H7 (cell line): ENCODE measurements at regions not wholly inside any gene's neighbourhood (a gene's known extent, or its start where the extent isn't known, plus 50 kb on each side); places are given as distances from the start of the nearest gene placed in this dataset.
"Not testable (repeated sequence)": the region's sequence is repeated elsewhere in the genome, so short reads cannot be mapped to it uniquely, and the experiment has no call there.

ENCODE experiments used
- DNase-seq: peaks from one replicate; pipeline ENCODE4 v3.0.0; 2012
- H3K27me3 ChIP-seq: 2 replicates; pipeline ENCODE4 v1.6.0; 2011; ENCODE audit warnings: mild to moderate bottlenecking, low read length; ENCODE audit not compliant: control insufficient read depth, insufficient read depth
- H3K36me3 ChIP-seq: replicated peaks from 2 replicates; pipeline ENCODE4 v1.5.1; 2011; ENCODE audit warnings: low read length; ENCODE audit not compliant: control insufficient read depth, insufficient read depth
- H3K4me3 ChIP-seq: 2 replicates; pipeline ENCODE4 v1.5.1; 2011; ENCODE audit warnings: low read depth, mild to moderate bottlenecking, control low read depth, low read length, moderate library complexity; ENCODE audit not compliant: insufficient read depth

DNA sequence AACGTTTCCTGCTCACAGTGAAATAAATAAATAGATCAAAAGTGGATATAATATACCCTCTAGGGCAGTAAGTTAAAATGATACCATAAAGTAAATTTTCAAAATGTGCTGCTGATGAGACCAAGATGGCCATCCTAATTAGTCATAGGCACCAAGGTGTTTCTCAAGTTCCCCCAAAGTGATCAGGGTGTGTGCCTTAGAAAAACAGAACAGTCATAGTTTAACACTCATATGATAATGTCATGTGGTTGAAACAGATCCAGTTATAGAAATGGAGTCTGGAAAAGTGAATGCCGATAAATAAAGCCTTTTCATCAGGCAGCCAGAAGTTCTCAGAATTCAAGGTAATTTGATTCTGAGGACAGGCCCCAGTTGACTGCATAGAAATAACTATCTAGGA lies 161.5 kb upstream of the CDKN2B start:
- H3K4me3 ChIP-seq: no peak overlapping the region
- no peaks in the 10 kb centered on the region for H3K27me3 ChIP-seq
- DNase-seq: no peak
- H3K36me3 ChIP-seq: no peaks in the 10 kb centered on the region

DNA sequence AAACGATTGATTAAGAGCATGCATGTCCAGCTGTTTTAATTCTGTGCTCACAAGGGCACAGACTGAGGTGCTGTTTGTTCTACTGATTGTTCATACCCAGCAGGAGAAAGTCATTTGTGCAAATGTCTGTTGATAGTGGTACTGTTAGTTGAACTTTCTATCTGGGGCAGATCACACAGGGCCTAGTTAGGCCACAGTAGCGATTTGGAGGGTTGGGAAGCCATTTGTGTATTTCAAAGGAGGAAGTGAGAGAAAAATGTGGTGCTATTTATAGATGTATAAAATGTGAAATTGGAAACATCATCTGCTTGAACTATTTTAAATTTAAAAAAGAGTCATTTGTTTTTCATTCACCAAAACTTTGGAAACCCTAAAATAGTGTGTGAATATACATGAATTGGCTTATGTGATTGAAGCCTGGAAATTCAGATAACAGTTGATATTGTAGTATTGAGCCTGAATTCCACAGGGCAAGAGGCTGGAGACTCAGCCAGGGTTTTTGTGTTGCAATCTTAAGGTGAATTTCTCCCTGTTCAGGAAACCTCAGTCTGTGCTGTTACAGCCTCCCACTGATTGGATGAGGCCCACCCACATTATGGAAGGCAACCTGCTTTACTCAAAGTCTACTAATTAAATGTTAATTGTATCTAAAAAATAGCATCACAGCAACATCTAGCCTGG lies 162.0 kb upstream of the CDKN2B start:
- H3K4me3 ChIP-seq: no peak overlapping the region
- H3K36me3 ChIP-seq: no peaks in the 10 kb centered on the region
- DNase-seq: no peak
- H3K27me3 ChIP-seq: no peaks in the 10 kb centered on the region

DNA sequence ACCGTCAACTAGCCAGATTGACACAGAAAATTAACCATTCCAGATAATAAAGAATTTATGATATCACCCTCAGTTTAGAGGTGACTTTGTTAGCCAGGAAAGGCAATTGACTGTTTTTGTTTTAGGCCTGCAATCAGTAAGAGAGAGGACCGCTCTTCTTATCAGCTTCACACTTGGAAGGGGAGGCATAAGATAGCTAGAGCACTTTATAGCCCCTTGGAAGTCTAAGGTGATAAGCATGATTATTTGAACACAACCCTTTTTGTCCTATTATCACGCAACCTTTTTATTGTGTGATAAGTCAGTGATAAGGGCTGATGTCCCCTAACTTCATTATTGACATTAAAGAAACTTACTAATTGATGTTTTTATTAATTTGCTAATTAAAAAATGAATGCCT lies 162.6 kb upstream of the CDKN2B start:
- no peak for DNase-seq

DNA sequence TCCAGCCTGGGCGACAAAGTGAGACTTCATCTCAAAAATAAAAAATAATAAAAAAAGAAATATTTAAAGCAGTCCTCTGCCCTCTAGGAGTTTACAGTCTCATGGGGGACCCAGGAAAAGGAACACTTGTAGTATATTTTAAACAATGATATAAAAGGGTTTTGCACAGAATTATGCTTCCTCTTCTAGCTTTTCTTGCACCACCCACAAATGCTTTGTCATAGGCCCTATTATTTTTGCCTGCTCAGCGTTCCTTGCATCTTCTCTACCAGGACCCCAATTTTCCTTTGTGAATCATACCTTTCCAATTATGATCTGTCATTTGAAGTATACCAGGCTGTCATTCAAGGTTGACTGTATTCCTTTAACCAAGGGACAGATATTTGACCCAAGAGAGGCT lies 164.8 kb upstream of the CDKN2B start:
- no peak for DNase-seq

More for the DNA sequence above, 162.6 kb upstream of the CDKN2B start:
- Histone ChIP-seq H3K27me3 (no peaks in the 10 kb centered on the region), H3K36me3 (no peaks in the 10 kb centered on the region), H3K4me3 (no peak overlapping the region)

DNA sequence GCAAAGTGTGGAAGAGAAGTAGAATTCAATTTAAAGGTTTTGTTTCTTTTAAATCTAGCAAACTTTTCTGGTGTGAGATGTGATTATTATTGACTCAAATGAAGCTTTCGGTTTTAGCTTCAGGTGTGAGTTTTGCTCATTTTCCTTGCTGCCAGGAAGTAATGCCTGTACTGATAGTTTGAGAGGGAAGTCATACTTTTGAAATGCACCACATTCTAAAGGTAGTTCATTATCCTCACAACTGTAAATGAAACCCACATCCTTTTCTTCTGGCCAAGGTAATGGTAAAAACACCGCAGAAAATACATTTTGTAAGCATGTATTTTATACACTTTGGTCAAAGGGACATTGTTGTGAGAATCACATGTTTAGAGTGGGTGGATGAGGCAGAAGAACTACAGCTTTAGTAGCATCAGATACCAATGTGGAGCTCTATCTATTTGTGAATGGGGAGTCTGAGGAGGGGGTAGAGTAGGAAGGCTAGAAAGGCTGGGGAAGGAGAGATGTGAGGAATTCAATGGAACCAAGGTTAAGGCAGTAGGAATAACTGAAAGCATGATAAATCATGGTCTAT lies 167.0 kb upstream of the CDKN2B start:
- H3K27me3 ChIP-seq: no peaks in the 10 kb centered on the region
- H3K36me3 ChIP-seq: no peaks in the 10 kb centered on the region
- no peak for DNase-seq
- H3K4me3 ChIP-seq: no peak overlapping the region

More for the DNA sequence above, 164.8 kb upstream of the CDKN2B start:
- H3K27me3 ChIP-seq: no peaks in the 10 kb centered on the region
- H3K4me3 ChIP-seq: no peak overlapping the region
- H3K36me3 ChIP-seq: no peaks in the 10 kb centered on the region

DNA sequence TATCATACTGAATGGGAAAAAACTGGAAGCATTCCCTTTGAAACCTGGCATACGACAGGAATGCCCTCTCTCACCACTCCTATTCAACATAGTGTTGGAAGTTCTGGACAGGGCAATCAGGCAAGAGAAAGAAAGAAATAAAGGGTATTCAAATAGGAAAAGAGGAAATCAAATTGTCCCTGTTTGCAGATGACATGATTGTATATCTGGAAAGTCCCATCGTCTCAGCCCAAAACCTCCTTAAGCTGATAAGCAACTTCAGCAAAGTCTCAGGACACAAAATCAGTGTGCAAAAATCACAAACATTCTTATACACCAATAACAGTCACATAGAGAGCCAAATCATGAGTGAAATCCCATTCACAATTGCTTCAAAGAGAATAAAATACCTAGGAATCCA lies 171.9 kb upstream of the CDKN2B start:
- not testable (repeated sequence) for H3K27me3 ChIP-seq, H3K36me3 ChIP-seq, H3K4me3 ChIP-seq, DNase-seq

DNA sequence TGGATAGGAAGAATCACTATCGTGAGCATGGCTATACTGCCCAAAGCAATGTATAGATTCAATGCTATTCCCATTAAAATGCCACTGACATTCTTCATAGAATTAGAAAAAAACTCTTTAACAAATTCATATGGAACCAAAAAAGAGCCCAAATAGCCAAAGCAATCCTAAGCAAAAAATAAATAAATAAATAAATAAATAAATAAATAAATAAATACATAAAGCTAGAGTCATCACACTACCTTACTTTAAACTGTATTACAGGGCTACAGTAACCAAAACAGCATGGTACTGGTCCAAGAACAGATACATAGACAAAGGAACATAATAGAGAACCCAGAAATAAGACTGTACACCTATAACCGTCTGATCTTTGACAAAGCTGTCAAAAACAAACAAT lies 180.4 kb upstream of the CDKN2B start:
- Histone ChIP-seq H3K36me3 (no peaks in the 10 kb centered on the region), H3K27me3 (no peaks in the 10 kb centered on the region), H3K4me3 (no peak overlapping the region)
- no peak for DNase-seq

DNA sequence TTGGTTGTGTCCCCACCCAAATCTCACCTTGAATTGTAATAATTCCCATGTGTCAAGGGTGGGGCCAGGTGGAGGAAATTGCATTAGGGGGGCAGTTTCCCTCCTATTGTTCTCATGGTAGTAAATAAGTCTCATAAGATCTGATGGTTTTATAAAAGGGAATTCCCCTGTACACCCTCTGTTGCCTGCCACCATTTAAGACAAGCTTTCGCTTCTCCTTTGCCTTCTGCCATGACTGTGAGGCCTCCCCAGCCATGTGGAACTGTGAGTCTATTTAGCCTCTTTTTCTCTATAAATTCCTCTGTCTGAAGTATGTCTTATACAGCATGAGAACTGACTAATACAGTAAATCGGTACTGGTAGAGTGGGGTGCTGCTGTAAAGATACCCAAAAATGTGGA lies 187.9 kb upstream of the CDKN2B start:
- H3K27me3 ChIP-seq, H3K36me3 ChIP-seq, H3K4me3 ChIP-seq, DNase-seq: not testable (repeated sequence)

DNA sequence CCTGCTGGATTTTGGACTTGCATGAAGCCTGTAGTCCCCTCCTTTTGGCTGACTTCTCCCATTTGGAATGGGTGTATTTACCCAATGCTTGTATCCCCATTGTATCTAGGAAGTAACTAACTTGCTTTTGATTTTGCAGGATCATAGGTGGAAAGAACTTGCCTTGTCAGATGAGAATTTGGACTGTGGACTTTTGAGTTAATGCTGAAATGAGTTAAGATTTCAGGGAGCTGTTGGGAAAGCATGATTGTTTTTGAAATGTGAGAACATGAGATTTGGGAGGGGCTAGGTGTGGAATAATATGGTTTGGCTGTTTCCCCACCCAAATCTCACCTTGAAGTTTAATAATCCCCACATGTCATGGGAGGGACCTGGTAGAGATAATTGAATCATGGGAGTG lies 189.6 kb upstream of the CDKN2B start:
- H3K36me3 ChIP-seq: no peaks in the 10 kb centered on the region
- H3K27me3 ChIP-seq: no peaks in the 10 kb centered on the region
- DNase-seq: no peak
- H3K4me3 ChIP-seq: no peak overlapping the region

DNA sequence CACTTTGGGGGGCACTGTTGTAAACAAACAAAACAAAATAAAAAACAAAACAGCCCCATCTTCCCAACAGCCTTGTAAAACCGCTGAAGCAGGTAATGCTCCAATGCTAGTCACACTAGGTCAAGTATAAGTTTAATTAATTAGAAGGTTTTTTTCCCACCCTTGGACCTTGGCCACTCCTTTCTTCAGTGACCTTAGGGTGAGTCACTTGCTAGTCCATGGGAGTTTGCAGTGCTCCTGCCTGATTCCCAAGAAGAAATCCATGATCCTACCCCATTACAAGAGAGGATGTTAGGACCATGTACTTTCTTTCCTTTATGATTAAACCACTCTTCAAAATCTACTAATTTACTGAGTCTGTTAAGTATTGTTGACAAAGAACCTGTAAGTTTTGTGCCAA lies 192.2 kb upstream of the CDKN2B start:
- no peak for DNase-seq
- Histone ChIP-seq H3K4me3 (no peak overlapping the region), H3K36me3 (no peaks in the 10 kb centered on the region), H3K27me3 (no peaks in the 10 kb centered on the region)

DNA sequence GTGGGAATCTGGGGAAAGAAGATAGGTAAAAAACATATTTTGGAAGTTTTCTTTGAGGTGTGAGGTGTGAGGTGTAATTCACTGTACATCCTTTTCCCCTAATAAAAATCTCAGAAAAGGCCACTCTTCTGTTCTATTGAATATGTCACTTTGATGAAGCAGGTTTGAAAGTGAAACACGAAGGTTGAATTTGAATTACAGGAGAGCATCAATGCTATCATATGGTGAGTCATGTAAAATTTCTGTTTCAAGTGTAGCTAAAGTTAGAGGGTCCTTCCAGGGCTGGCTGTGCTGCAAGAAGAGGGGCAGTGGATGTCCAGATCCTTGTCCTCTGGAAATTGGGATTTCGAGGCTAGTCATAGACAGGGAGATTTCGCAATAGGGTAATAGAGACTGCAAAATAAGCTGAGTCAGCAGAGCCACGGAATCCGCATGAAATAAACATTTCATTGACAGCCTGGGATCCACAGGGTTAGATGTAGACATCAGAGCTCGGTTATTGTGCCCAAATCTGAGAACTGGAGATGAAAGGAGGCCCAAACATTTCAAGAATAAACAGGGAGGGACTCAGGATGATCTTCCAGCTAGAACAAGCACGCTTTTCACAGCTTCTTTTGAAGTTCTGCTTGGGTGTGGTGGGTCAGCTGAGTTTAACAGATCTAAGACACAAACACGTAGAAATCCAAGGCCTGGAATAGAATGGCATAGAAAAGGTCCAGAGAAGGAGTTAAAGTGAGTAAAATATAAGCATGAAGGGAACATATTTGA lies 194.4 kb upstream of the CDKN2B start:
- Histone ChIP-seq H3K4me3 (no peak overlapping the region), H3K27me3 (no peaks in the 10 kb centered on the region), H3K36me3 (no peaks in the 10 kb centered on the region)
- DNase-seq: no peak

DNA sequence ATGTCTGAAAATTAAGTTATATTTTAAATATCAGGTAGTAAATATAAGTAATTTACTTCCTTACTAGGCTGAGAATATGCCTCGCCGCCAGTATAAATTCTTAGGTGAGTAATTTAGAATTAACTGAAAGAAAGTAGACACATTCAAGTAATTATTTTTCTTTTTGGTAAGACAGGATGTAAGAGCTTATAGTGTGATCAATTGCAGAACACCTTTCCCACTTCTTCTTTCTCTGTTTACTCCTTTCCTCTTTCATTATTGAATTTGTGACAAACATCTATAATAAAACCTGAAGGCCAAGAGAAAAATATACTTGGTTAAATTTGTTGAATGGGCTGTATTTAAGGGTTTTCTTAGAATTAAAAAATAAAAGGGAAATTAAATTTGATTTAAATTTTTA lies 195.1 kb upstream of the CDKN2B start:
- H3K4me3 ChIP-seq: no peak overlapping the region
- H3K27me3 ChIP-seq: no peaks in the 10 kb centered on the region
- no peak for DNase-seq
- no peaks in the 10 kb centered on the region for H3K36me3 ChIP-seq

DNA sequence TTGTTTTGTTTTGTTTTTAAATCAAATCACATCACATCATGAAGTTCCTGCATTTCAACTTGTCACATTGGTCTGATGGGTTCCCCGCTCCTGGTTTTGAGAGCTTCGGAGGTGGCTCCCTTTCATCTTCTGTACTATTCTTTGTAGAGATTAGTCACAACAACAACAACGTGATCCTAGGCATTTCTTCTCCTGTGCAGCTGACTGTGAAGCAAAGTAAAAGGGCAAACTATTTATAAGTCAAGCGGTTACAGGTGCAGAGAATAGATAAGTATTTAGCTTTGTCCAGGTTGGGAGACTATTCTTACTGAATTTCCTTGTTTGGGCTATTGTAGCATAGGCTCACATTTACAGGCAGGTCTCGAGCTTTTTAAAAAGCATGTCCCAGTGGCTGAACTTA lies 197.7 kb upstream of the CDKN2B start:
- Histone ChIP-seq H3K36me3 (no peaks in the 10 kb centered on the region), H3K27me3 (no peaks in the 10 kb centered on the region), H3K4me3 (no peak overlapping the region)
- DNase-seq: no peak

DNA sequence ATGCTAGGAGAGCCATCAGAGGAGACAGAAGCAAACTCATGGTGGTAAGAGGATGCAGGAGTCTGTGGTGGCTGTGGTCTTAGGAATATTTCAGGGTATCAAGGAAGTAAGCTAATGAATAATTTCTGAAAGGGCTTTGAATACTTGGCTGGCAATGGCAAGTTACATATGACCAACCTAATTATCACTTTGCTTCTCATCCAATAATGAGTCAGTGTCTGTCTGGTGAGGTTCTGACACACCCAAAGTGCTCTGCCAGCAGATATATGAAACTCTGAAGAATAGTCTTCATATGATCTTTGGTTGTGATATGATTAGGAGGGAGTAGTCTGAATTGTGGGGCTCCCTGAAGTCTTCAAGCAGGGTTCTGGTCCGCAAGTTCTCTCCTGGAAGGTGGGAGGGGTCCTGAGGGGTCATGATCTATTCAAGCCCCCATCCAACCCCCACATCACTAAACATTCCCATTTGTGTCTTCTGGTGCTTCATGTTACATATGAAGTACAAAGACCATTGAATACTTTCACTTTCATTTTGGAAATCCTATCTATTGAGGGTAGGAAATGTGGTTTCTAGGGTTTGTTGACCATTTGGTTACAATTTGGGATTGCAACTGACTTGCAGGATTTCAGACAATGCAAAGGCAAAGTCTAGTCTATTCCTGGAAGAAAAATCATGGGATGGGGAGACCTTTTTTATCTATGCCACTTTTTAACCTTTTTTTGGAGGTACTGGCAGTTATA lies 199.9 kb upstream of the CDKN2B start:
- DNase-seq: no peak
- Histone ChIP-seq H3K27me3 (no peaks in the 10 kb centered on the region), H3K4me3 (no peak overlapping the region), H3K36me3 (no peaks in the 10 kb centered on the region)

DNA sequence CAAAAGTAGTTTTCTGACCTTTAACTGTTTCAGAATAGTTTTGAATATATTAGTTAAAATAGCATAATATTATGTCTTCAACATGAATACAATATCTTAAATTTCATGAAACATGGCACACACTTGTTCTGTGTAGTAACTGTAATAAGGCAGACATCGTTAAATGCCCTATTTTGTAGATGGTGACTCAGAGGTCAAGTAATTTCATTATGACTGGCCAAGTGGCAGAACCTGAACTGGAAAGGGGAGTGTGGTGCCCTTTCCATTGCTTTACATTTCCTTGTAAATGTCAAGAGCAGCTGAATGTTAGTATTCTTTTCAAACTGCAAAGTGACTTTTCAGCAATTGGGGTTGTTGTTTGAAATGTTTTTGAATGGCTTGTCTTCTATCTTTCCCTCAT lies 201.2 kb upstream of the CDKN2B start:
- Histone ChIP-seq H3K4me3 (no peak overlapping the region), H3K36me3 (no peaks in the 10 kb centered on the region), H3K27me3 (no peaks in the 10 kb centered on the region)
- DNase-seq: no peak
